ENCODE measurements at regions not wholly inside any gene's neighbourhood (a gene's known extent, or its start where the extent isn't known, plus 50 kb on each side); places are given as distances from the start of the nearest gene placed in this dataset.
"Not testable (repeated sequence)": the region's sequence is repeated elsewhere in the genome, so short reads cannot be mapped to it uniquely, and the experiment has no call there.

DNA sequence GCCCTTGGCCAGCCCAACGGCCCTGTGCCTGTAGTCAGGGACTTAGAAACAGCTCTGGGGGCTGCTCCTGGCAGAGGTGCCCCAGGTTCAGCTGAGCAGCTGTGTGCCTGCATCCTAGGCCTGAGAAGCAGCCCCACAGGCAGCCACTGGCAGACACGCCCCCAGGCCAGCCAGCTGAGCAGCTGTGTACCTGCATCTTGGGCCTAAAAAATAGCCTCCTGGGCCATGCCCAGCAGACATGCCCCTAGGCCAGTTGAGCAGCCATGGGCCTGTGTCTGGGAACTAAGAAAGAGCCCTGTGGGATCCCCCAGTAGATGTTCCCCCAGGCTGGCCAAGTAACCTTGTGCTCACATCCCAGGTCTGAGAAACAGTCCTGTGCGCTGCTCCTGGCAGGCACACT lies 64.0 kb downstream of the TBR1 start:
- DNase-seq (ENCODE audit: low read depth), result no peak

DNA sequence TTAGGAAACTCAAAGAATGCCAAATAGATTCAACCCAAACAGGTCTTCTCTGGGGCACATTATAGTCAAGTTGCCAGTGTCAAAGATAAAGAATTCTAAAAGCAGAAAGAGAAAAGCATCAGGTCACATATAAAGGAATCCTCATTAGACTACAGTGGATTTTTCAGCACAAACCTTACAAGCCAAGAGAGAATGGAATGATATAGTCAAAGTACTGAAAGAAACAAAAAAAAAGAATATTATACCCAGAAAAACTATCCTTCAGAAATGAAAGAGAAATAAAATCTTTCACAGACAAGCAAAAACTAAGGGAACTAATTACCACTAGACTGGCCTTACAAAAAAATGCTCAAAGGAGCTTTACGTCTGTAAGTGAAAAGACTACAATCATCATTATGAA lies 65.5 kb downstream of the TBR1 start:
- DNase-seq (ENCODE audit: low read depth), result no peak

GRCh38 chr2:161484061-161484460 lies 68.0 kb downstream of the TBR1 start:
- no peak for DNase-seq (ENCODE audit: low read depth)

DNA sequence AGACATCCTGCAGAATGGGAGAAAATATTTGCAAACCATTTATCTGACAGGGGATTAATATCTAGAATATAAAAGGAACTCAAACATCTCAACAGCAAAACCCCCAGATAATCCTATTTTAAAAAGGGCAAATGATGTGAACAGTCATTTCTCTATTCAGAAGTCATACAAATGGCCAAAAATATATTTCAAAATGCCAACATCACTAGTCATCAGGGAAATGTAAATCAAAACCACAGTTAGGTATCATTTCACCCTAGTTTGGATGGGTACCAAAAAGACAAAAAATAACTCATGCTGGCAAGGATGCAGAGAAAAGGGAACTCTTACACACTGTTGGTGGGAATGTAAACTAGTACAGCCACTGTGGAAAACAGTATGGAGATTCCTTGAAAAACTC lies 70.0 kb downstream of the TBR1 start:
- peak; percentile 27 for DNase-seq (ENCODE audit: low read depth)

DNA sequence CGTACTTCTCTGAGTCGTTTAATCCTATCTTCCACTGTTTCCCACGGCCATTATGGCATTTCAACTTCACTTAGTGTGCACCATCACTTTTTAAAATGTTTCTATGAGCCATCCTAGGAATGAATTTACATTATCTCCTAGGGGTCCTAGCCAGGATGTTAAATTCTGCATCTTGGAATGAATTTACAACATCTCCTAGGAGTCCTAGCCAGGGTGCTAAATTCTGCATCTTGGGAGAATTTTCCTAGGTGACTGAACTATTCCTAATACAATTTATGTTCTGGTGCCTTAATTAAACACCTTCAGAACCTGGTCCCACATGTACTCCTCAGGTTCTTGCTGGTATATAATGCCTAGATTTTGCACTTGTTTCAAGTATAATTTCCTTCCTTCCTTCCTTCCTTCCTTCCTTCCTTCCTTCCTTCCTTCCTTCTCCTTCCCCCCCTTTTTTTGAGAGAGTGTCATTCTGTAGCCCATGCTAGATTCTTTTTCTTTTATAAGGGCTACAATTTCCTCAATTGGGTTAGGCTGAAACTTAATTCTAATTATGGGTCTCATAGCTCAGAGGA lies 72.1 kb downstream of the TBR1 start:
- no peak for DNase-seq (ENCODE audit: low read depth)

GRCh38 chr2:161488879-161489278 lies 72.8 kb downstream of the TBR1 start:
- DNase-seq (ENCODE audit: low read depth), result no peak

DNA sequence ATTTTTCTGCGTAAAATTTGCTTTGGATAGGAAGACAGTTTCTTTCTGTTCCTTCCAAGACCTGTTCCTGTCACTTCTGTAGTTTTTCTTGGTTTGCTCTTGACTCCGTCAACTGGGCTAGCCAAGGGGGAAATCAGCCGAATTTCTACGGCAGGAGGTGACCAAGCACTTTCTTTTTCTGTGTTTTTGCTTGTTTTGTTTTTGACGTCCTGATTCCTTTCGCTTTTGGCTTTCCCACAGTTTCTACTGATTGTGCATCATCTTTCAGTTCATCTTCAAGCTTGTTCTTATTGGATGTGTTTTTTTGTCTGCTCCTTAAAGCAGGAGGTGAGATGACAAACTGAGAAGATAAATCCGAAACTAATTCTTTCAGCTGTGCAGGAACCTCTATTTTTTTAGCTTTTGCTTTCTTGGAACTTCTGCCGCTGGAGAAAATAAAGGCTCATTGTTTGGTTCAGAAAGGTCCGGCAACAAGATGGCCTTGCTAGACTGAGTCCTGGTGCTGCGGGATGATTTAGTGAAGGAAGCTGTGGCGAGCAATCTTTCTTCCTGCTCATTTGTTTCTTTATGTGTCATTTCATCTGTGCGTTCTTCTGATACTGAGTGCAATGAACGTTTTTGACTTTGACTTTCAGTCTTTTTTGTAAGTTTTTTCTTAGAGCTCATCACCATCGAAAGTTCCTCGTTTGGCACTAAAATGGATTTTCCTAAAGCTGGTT lies 85.0 kb downstream of the TBR1 start:
- DNase-seq (ENCODE audit: low read depth), result not testable (repeated sequence)

DNA sequence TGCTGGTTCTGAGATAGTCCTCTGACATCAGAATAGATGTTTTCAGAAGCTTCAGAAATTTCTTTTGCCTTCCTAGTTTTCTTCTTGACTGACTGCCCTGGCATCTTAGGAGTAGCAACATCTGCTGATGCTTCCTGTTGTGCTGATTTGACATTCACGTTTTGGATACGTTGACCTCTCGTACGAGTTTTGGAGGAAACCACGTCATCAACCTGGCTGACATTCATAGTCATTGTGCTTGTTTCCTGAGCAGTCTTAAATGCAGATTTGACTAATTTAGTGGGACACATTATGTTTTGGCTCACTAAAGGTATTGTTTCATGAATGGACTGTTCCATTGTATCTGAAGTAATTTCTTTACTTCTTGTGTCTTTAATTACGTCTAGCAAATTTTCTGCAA lies 86.2 kb downstream of the TBR1 start:
- DNase-seq (ENCODE audit: low read depth), result not testable (repeated sequence)

GRCh38 chr2:161504628-161505289 lies 88.7 kb downstream of the TBR1 start:
- DNase-seq (ENCODE audit: low read depth), result not testable (repeated sequence)

DNA sequence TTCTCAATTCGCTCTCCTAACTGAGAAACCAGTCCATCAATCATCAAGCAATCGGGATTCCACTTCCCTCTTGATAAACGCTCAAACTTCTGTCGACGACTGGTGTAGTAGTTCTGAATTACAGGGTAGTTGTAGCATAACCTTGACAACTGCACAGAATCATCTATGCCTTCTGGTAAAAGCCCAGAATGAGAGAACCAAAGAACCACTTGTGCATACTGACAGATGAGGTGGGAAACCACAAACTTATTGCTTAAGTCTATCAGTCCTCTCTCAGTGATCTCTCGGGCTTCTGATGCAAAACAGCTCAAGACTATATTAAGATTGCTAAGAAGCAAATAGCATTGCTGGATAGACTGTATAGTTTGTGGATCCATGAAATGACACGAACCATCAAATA lies 89.4 kb downstream of the TBR1 start:
- not testable (repeated sequence) for DNase-seq (ENCODE audit: low read depth)

- not testable (repeated sequence) for DNase-seq (ENCODE audit: low read depth)
Measured at GRCh38 chr2:161513295-161514032, 97.4 kb downstream of the TBR1 start.

GRCh38 chr2:161522796-161523195 lies 101.4 kb upstream of the SLC4A10 start:
- DNase-seq (ENCODE audit: low read depth), result no peak

- no peak for DNase-seq (ENCODE audit: low read depth)
Measured at GRCh38 chr2:161533218-161533617, 91.0 kb upstream of the SLC4A10 start.

DNA sequence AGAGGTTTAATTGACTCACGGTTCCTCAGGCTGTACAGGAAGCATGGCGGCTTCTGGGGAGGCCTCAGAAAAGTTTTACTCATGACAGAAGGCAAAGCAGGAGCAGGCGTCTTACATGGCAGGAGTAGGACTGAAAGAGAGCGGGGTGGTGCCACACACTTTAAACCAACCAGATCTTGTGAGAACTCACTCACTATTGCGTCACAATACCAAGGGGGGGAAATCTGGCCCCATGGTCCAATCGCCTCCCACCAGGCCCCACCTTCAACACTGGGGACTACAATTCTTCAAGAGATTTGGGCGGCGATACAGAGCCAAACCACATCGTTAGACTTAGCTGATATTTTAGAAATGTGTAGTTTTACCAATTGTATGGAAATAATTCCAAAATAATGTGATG lies 77.6 kb upstream of the SLC4A10 start:
- DNase-seq (ENCODE audit: low read depth), result no peak

GRCh38 chr2:161547130-161547529 lies 77.1 kb upstream of the SLC4A10 start:
- no peak for DNase-seq (ENCODE audit: low read depth)

GRCh38 chr2:161552015-161552414 lies 72.2 kb upstream of the SLC4A10 start:
- DNase-seq (ENCODE audit: low read depth), result no peak

GRCh38 chr2:161555826-161556225 lies 68.4 kb upstream of the SLC4A10 start:
- DNase-seq (ENCODE audit: low read depth), result no peak

DNA sequence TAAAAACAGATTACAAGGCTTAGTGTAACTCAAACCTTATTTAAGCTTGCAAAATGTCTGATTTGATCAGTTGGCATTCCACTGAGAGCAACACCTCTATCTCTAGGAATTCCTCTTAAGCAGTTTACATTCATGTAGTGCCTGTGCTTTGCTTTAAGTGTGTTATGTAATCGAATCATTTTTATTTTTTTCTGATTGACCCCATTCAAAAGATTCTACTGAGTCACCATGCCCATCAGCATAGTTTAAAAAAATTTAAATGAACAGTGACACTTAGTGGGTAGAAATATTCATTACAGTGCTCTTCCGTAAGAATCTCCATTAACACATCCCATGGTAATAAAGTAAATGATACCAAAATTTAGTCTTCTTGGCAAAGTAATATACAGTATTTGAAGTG lies 67.8 kb upstream of the SLC4A10 start:
- no peak for DNase-seq (ENCODE audit: low read depth)

GRCh38 chr2:161557538-161557937 lies 66.7 kb upstream of the SLC4A10 start:
- no peak for DNase-seq (ENCODE audit: low read depth)

GRCh38 chr2:161564906-161565305 lies 59.3 kb upstream of the SLC4A10 start:
- DNase-seq (ENCODE audit: low read depth), result no peak

GRCh38 chr2:161569401-161569800 lies 54.8 kb upstream of the SLC4A10 start:
- no peak for DNase-seq (ENCODE audit: low read depth)

DNA sequence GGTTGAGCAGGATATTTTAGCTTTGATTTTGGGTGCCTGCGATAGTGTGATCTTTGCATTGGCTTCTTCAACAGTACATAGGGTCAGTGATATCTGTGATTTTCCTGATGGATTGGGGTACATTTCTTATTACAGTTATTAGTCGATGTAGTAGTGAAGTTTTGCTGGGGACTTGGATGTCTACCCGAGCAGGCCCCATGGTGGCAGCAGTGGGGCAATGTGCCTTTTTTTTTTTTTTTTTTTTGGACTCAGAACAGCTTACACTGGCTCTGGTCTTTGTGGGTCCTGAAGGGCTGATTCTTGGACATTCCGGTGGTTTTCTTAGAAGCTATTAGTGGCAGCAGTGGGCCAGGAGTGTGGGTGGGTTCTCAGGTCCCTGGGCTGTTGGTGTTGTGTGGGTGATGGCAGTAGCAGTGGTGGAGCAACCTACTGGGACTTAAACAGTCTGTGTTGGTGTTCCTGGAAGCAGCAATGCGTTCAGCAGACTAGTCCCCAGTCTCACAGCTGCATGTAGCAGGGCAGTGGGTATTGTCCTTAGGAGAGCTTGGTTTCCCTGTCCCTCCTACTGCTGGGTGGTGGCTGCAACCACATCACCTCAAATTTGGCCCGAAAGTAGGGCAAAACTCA lies 53.7 kb upstream of the SLC4A10 start:
- no peak for DNase-seq (ENCODE audit: low read depth)

Data from fibroblast of gingiva (primary cell).